Vagina (tissue), 2 donors: ENCODE measurements at regions not wholly inside any gene's neighbourhood (a gene's known extent, or its start where the extent isn't known, plus 50 kb on each side); places are given as distances from the start of the nearest gene placed in this dataset.

Experiments
- POLR2A ChIP-seq, 2 donors: fragments of 450-650 bp; IDR thresholded peaks; one replicate each; pipeline ENCODE4 v1.6.1; 2017; ENCODE audit warnings: antibody characterized with exemption in 2 of 2, mild to moderate bottlenecking in 2 of 2, moderate library complexity in 2 of 2
- POLR2AphosphoS5 ChIP-seq, 2 donors: sonication (generic); formaldehyde crosslinking; IDR thresholded peaks; one replicate each; pipeline ENCODE4 v1.9.0; 2017; ENCODE audit warnings: antibody characterized with exemption in 2 of 2, mild to moderate bottlenecking in 2 of 2, low read depth in 1 of 2; ENCODE audit not compliant: insufficient read depth in 1 of 2

DNA sequence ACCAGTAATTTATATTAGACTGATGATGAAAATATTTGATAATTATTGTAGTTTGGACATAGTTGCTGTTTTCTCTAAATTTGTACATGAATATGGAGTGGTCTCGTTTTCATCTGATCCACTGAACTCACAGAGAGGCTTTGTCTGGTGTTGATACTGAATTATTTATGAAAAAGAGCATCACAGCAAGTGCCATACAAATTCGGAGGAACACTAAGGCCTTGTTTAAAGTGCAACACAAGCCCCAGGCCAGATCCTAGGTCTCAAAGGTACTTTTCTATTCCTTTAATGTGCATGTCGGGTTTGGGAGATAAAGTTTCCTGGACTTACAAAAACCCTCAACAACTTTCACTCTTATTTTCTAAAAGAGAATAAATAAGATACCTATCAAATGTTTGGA, 796.8 kb upstream of the EPHA6 start:
- TF ChIP-seq POLR2A (IDR thresholded peaks at IDR 0.05) = no peak
- no peak for TF ChIP-seq POLR2AphosphoS5 (IDR thresholded peaks at IDR 0.05; ENCODE audit: insufficient read depth in 1 of 2, low read depth in 1 of 2)
